Hepatocyte (in vitro differentiated cells): ENCODE measurements at regions not wholly inside any gene's neighbourhood (a gene's known extent, or its start where the extent isn't known, plus 50 kb on each side); places are given as distances from the start of the nearest gene placed in this dataset.

ENCODE experiments used
- DNase-seq: peaks from one replicate; pipeline ENCODE4 v3.0.0-alpha.2; 2016; ENCODE audit warnings: low spot score
- H2AFZ ChIP-seq: fragments of 200-600 bp; sonication (generic); 2 replicates; pipeline ENCODE4 v1.6.0; 2016; ENCODE audit warnings: antibody characterized with exemption, mild to moderate bottlenecking
- H3K27ac ChIP-seq: fragments of 200-600 bp; sonication (generic); 2 replicates; pipeline ENCODE4 v1.5.1; 2016; ENCODE audit warnings: mild to moderate bottlenecking
- H3K27me3 ChIP-seq: fragments of 200-600 bp; sonication (generic); 2 replicates; pipeline ENCODE4 v1.6.1; 2016
- H3K36me3 ChIP-seq: fragments of 200-600 bp; sonication (generic); replicated peaks from 2 replicates; pipeline ENCODE4 v1.5.1; 2016; ENCODE audit warnings: low read depth; ENCODE audit not compliant: insufficient read depth
- H3K4me1 ChIP-seq: fragments of 200-600 bp; sonication (generic); 2 replicates; pipeline ENCODE4 v1.5.1; 2016; ENCODE audit warnings: mild to moderate bottlenecking, moderate library complexity; ENCODE audit not compliant: insufficient read depth
- H3K4me2 ChIP-seq: fragments of 200-600 bp; sonication (generic); 2 replicates; pipeline ENCODE4 v1.6.0; 2016
- H3K4me3 ChIP-seq: fragments of 200-600 bp; sonication (generic); 2 replicates; pipeline ENCODE4 v1.5.1; 2016; ENCODE audit warnings: mild to moderate bottlenecking
- H3K79me2 ChIP-seq: fragments of 200-600 bp; sonication (generic); 2 replicates; pipeline ENCODE4 v1.6.0; 2017; ENCODE audit warnings: mild to moderate bottlenecking
- H3K9me2 ChIP-seq: fragments of 200-600 bp; sonication (generic); replicated peaks from 2 replicates; pipeline ENCODE4 v1.6.0; 2017; ENCODE audit warnings: mild to moderate bottlenecking; ENCODE audit not compliant: insufficient read depth
- H3K9me3 ChIP-seq: fragments of 200-600 bp; sonication (generic); 2 replicates; pipeline ENCODE4 v1.5.1; 2016; ENCODE audit warnings: low read depth, mild to moderate bottlenecking
- H4K20me1 ChIP-seq: fragments of 200-600 bp; sonication (generic); 2 replicates; pipeline ENCODE4 v1.6.0; 2016; ENCODE audit warnings: mild to moderate bottlenecking; ENCODE audit not compliant: insufficient read depth, poor library complexity, severe bottlenecking
- EZH2 ChIP-seq: fragments of 200-600 bp; sonication (generic); IDR thresholded peaks from 2 replicates; pipeline ENCODE4 v1.6.1; 2016; ENCODE audit warnings: antibody characterized with exemption, mild to moderate bottlenecking, borderline replicate concordance
- EZH2phosphoT487 ChIP-seq: fragments of 200-600 bp; sonication (generic); IDR thresholded peaks from one replicate; pipeline ENCODE4 v1.6.1; 2018; ENCODE audit warnings: antibody characterized with exemption, mild to moderate bottlenecking, low read depth, moderate library complexity; ENCODE audit not compliant: unreplicated experiment, severe bottlenecking
- WGBS: methylation state at CpG from one replicate; pipeline ENCODE4 v1.1.6; 2016; ENCODE audit warnings: low lambda C conversion rate; ENCODE audit errors: missing lambda C conversion rate; 5-methylcytosine and 5-hydroxymethylcytosine counted together
- TF ChIP-seq, protein P1 (sequence below): fragments of 200-600 bp; sonication (generic); IDR thresholded peaks from 2 replicates; pipeline ENCODE4 v1.5.1; 2016; ENCODE audit warnings: antibody characterized with exemption, mild to moderate bottlenecking; ENCODE audit not compliant: poor library complexity

DNA sequence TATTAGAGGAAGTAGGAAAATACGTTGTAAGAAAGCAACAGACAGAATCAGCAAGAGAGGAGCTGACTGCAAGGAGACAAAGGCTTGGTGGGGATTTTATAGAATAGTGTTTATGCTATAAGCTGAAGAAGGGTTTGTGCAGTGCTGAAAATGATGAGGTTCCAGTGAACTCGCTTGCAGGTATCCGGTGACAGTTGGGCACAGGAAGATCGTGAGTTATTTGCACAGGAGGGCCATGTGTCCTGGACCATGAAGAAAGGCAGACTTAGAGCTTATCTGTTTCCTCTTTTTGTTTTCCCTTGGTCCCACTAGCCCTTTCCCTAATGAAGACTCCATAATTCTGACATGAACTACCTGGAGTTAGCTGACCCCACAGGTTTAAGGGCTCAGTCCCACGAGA lies 61.4 kb downstream of the NXNL2 start:
- Histone ChIP-seq H2AFZ (no peak overlapping the region), H3K4me2 (no peak overlapping the region), H3K9me2 (no peaks in the 10 kb centered on the region), H3K9me3 (no peaks in the 10 kb centered on the region), H3K27me3 (no peaks in the 10 kb centered on the region), H4K20me1 (no peaks in the 10 kb centered on the region), H3K4me3 (no peak overlapping the region), H3K36me3 (no peaks in the 10 kb centered on the region), H3K27ac (no peak overlapping the region), H3K79me2 (no peaks in the 10 kb centered on the region), H3K4me1 (no peaks in the 10 kb centered on the region)
- DNase-seq, result no peak
- 60% methylated on average over 5 of the region's 5 CpGs for whole genome bisulfite sequencing
- no peak for TF ChIP-seq EZH2
- TF ChIP-seq EZH2phosphoT487, result no peak
- TF ChIP-seq, protein P1, sequence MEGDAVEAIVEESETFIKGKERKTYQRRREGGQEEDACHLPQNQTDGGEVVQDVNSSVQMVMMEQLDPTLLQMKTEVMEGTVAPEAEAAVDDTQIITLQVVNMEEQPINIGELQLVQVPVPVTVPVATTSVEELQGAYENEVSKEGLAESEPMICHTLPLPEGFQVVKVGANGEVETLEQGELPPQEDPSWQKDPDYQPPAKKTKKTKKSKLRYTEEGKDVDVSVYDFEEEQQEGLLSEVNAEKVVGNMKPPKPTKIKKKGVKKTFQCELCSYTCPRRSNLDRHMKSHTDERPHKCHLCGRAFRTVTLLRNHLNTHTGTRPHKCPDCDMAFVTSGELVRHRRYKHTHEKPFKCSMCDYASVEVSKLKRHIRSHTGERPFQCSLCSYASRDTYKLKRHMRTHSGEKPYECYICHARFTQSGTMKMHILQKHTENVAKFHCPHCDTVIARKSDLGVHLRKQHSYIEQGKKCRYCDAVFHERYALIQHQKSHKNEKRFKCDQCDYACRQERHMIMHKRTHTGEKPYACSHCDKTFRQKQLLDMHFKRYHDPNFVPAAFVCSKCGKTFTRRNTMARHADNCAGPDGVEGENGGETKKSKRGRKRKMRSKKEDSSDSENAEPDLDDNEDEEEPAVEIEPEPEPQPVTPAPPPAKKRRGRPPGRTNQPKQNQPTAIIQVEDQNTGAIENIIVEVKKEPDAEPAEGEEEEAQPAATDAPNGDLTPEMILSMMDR, result no peak

DNA sequence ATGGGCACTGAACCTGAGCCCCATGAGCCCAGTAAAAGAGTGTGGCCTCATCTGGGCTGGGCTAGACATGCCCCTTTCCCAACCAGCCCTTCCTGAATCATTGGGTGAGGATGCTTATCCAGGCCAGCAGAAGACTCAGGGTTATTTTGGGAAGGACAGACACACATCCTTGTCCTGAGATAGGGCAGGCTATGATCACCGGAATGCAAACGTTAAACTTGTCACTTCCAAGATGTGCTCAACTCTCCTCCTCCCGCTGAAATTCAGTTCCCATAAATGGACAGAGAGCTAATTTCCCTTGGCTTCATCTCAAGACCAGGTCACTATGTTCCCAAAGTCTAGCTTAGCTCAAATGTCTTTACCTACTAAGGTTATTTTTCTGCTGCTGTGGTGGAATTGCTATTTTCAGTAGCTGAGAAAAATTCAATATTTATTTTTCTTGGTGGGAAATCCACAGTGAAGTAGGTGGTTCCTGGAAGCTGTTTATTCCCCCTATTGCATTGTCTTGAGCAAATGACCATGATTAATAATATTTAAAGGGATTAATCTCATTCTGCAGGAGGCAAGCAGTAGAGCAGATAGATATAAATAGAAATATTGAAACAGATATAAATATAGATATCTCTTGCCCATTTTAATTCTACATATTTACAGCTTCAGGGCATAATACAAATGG lies 70.0 kb downstream of the NXNL2 start:
- no peaks in the 10 kb centered on the region for H3K27me3 ChIP-seq
- no peak overlapping the region for H2AFZ ChIP-seq
- H3K79me2 ChIP-seq, result no peaks in the 10 kb centered on the region
- H3K36me3 ChIP-seq, result no peaks in the 10 kb centered on the region
- H3K4me1 ChIP-seq, result peaks cover 3% of the 10 kb centered on the region
- TF ChIP-seq EZH2, result no peak
- TF ChIP-seq, protein P1, result no peak
- no peak for TF ChIP-seq EZH2phosphoT487
- no peaks in the 10 kb centered on the region for H3K9me3 ChIP-seq
- 86% methylated on average over 3 of the region's 3 CpGs for WGBS
- no peak for DNase-seq
- H3K4me3 ChIP-seq, result no peak overlapping the region
- H4K20me1 ChIP-seq, result no peaks in the 10 kb centered on the region
- H3K27ac ChIP-seq, result no peak overlapping the region
- H3K4me2 ChIP-seq, result no peak overlapping the region
- no peaks in the 10 kb centered on the region for H3K9me2 ChIP-seq

DNA sequence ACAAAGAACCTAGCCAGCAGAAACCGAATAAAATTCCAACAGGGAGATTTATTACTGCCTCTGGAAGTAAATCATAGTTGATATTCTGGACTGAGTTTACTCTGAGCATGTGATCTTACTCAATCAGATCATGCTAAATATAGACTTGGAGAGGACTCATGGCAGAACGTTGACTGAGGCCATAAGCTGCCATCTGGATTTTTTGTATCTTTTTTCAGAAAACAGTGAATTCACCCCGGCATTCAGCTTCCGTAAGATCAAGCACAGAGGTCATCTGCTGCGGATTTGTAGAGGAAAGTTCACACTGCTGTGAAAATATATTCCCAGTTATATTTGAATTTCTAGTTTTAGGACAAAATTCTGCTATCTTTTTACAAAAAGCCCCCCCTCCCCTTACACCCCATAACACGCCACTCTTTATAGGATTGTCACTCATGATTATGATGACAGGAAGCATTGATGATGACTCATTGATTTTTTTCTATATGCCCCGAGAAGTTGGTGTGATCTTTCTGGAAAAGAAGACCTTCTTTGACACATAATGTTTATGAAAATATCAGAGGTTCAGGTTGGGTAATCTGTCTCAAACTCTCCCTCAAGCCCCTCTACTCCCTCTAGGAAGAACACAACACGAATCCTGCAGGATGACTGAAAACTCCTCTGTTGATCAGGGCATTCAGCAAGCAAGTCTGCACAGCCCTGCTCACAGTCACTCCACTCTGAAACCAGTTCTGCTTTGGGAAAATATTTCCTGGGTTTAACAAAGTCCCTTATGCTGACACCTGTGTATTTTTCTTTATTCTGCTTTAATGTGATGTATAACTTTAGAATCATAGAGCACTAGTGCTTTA lies 70.8 kb downstream of the NXNL2 start:
- Histone ChIP-seq H3K9me2 (no peaks in the 10 kb centered on the region), H3K4me2 (no peak overlapping the region), H4K20me1 (no peaks in the 10 kb centered on the region), H3K27me3 (no peaks in the 10 kb centered on the region), H3K4me3 (no peak overlapping the region), H3K4me1 (peaks cover 3% of the 10 kb centered on the region), H3K36me3 (no peaks in the 10 kb centered on the region), H3K9me3 (no peaks in the 10 kb centered on the region), H3K79me2 (no peaks in the 10 kb centered on the region), H2AFZ (no peak overlapping the region), H3K27ac (peak overlapping the region; percentile 10)
- WGBS, result 59% methylated on average over 8 of the region's 8 CpGs
- no peak for TF ChIP-seq EZH2phosphoT487
- no peak for TF ChIP-seq EZH2
- TF ChIP-seq, protein P1, result no peak
- no peak for DNase-seq
